Calu3 (cell line): ENCODE measurements at regions not wholly inside any gene's neighbourhood (a gene's known extent, or its start where the extent isn't known, plus 50 kb on each side); places are given as distances from the start of the nearest gene placed in this dataset.

Source experiments
- BruUV-seq: library from RNA; stranded (reverse); fragments of 400-500 nt; replicated peaks from 2 replicates; lab custom pipeline; 2021; lab: Mats Ljungman, UMichigan
- CTCF ChIA-PET: fragments of 300-600 bp; sonication (Branson Sonifier 250); formaldehyde crosslinking; loops from one replicate; lab custom pipeline; 2022; ENCODE audit warnings: antibody characterized with exemption; lab: Charles Lee
- DNase-seq: peaks from one replicate; pipeline ENCODE4 v3.0.0; 2022
- H3K27ac Mint-ChIP-seq: one replicate; pipeline ENCODE4 v1.8.0; 2022; ENCODE audit warnings: mixed read lengths; ENCODE audit not compliant: unreplicated experiment
- H3K27me3 Mint-ChIP-seq: one replicate; pipeline ENCODE4 v1.8.0; 2022; ENCODE audit warnings: mixed read lengths; ENCODE audit not compliant: unreplicated experiment
- H3K36me3 Mint-ChIP-seq: one replicate; pipeline ENCODE4 v1.8.0; 2022; ENCODE audit warnings: mild to moderate bottlenecking, moderate library complexity, mixed read lengths; ENCODE audit not compliant: insufficient read depth, unreplicated experiment
- H3K4me1 Mint-ChIP-seq: one replicate; pipeline ENCODE4 v1.8.0; 2022; ENCODE audit warnings: mild to moderate bottlenecking, low read depth, mixed read lengths; ENCODE audit not compliant: unreplicated experiment
- H3K4me3 Mint-ChIP-seq: one replicate; pipeline ENCODE4 v1.8.0; 2022; ENCODE audit warnings: mild to moderate bottlenecking, low read depth, moderate library complexity, mixed read lengths; ENCODE audit not compliant: unreplicated experiment
- H3K9me3 Mint-ChIP-seq: one replicate; pipeline ENCODE4 v1.8.0; 2022; ENCODE audit warnings: low read depth, mixed read lengths; ENCODE audit not compliant: unreplicated experiment
- CTCF ChIP-seq: fragments of 200-600 bp; IDR thresholded peaks from one replicate; pipeline ENCODE4 v1.8.0; 2022; ENCODE audit warnings: antibody characterized with exemption; ENCODE audit not compliant: unreplicated experiment
- intact Hi-C: fragments of 100-400 bp; cut with micrococcal nuclease; formaldehyde crosslinking; loops from one replicate; pipeline ENCODE4 v1.10.0; 2022; ENCODE audit not compliant: unreplicated experiment

- no peaks in the 10 kb centered on the region for H3K36me3 Mint-ChIP-seq
- intact Hi-C loops: no loop called here
- TF ChIP-seq CTCF: no peak
- no TSS peak for BruUV-seq
- CTCF ChIA-PET: interaction anchor here (0.8 kb wide), 1 partner anchor 32 kb away, joined by 3 read pairs; no protein-coding TSS in a partner anchor
- no peak overlapping the region for H3K27ac Mint-ChIP-seq
- DNase-seq: no peak
- peaks cover 21% of the 10 kb centered on the region for H3K27me3 Mint-ChIP-seq
- H3K4me3 Mint-ChIP-seq: no peak overlapping the region
- H3K9me3 Mint-ChIP-seq: peaks cover 3% of the 10 kb centered on the region
- H3K4me1 Mint-ChIP-seq: no peaks in the 10 kb centered on the region
These were observed 226.7 kb upstream of the CDH13 start for GRCh38 chr16:82400046-82400445.

- BruUV-seq: no TSS peak
These were observed 226.5 kb upstream of the MPHOSPH6 start for GRCh38 chr16:82396509-82396908.

GRCh38 chr16:82395212-82395611 is 225.2 kb upstream of the MPHOSPH6 start:
- Mint-ChIP-seq H3K4me1 (no peaks in the 10 kb centered on the region), H3K27ac (no peak overlapping the region), H3K9me3 (no peaks in the 10 kb centered on the region), H3K4me3 (no peak overlapping the region), H3K27me3 (peaks cover 8% of the 10 kb centered on the region), H3K36me3 (no peaks in the 10 kb centered on the region)
- CTCF ChIA-PET: no interaction called here
- TF ChIP-seq CTCF: no peak
- no TSS peak for BruUV-seq
- intact Hi-C loops: loop anchor here (10.0 kb wide), 1 partner anchor 60 kb away; no protein-coding TSS in a partner anchor
- DNase-seq: no peak

More at GRCh38 chr16:82396509-82396908, 226.5 kb upstream of the MPHOSPH6 start:
- intact Hi-C loops: loop anchor here (10.0 kb wide), 1 partner anchor 58 kb away; no protein-coding TSS in a partner anchor
- TF ChIP-seq CTCF: no peak
- no peaks in the 10 kb centered on the region for H3K4me1 Mint-ChIP-seq
- H3K4me3 Mint-ChIP-seq: no peak overlapping the region
- H3K27ac Mint-ChIP-seq: no peak overlapping the region
- H3K27me3 Mint-ChIP-seq: peaks cover 11% of the 10 kb centered on the region
- CTCF ChIA-PET: no interaction called here
- H3K9me3 Mint-ChIP-seq: no peaks in the 10 kb centered on the region
- no peaks in the 10 kb centered on the region for H3K36me3 Mint-ChIP-seq
- DNase-seq: no peak

- DNase-seq: no peak
- CTCF ChIA-PET: no interaction called here
- BruUV-seq: no TSS peak
- H3K9me3 Mint-ChIP-seq: peaks cover 3% of the 10 kb centered on the region
- H3K36me3 Mint-ChIP-seq: no peaks in the 10 kb centered on the region
- no peak overlapping the region for H3K27ac Mint-ChIP-seq
- no peak for TF ChIP-seq CTCF
- H3K4me3 Mint-ChIP-seq: no peak overlapping the region
- H3K4me1 Mint-ChIP-seq: no peaks in the 10 kb centered on the region
- peaks cover 35% of the 10 kb centered on the region for H3K27me3 Mint-ChIP-seq
- intact Hi-C loops: loop anchor here (10.0 kb wide), 1 partner anchor 63 kb away; no protein-coding TSS in a partner anchor
These were observed 221.7 kb upstream of the MPHOSPH6 start for GRCh38 chr16:82391690-82392089.
